ENCODE measurements at regions not wholly inside any gene's neighbourhood (a gene's known extent, or its start where the extent isn't known, plus 50 kb on each side); places are given as distances from the start of the nearest gene placed in this dataset.

- DNase-seq (ENCODE audit: low spot score), result no peak
These were observed 186.3 kb upstream of the GSE1 start for GRCh38 chr16:85426806-85427205.

GRCh38 chr16:85428168-85428898 lies 184.8 kb upstream of the GSE1 start:
- DNase-seq (ENCODE audit: low spot score), result peak; percentile 68

GRCh38 chr16:85428899-85429775 lies 184.0 kb upstream of the GSE1 start:
- no peak for DNase-seq (ENCODE audit: low spot score)

- no peak for DNase-seq (ENCODE audit: low spot score)
These were observed 183.2 kb upstream of the GSE1 start for GRCh38 chr16:85429776-85430522.

DNA sequence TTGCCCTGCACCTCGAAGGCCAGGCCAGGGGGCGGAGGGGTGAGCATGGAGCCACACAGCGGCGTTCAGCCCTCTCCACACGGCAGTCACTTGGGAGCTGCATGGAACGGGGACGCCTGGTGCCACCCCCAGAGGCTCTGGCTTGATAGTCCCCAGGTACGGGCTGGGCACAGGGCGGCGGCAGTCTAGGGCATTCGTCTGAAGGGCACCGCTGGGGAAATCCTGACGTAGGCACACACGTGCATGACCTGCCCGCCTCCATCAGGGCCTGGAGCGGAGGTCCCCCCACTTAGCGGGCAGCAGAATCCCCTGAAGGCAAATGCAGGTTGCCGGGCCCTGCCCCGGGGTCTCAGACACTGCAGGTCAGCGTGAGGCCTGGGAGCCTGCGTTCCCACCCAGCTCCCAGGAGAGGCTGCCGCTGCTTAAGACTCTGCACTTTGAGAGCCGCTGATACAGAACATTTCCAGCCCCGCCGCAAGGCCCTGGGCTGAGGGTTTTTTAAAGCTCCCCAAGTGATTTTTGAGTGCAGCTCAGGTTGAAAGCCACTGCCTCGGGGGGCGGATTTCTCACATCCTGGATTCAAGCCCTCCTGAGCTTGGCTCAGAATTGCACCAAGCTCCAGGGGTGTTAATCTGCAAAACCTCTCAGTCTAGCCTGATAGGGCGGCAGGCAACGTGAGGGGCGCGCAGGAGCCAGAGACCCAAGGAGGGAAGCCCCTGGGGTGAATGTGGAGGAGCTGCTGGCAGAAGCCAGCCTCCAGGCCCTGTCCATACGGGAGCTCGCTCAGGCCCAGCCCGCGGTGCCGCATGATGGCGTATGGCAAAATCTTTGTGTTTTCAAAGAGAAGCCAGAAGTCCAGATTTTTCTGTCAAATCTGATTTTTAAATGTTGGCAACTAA lies 182.3 kb upstream of the GSE1 start:
- DNase-seq (ENCODE audit: low spot score), result no peak

DNA sequence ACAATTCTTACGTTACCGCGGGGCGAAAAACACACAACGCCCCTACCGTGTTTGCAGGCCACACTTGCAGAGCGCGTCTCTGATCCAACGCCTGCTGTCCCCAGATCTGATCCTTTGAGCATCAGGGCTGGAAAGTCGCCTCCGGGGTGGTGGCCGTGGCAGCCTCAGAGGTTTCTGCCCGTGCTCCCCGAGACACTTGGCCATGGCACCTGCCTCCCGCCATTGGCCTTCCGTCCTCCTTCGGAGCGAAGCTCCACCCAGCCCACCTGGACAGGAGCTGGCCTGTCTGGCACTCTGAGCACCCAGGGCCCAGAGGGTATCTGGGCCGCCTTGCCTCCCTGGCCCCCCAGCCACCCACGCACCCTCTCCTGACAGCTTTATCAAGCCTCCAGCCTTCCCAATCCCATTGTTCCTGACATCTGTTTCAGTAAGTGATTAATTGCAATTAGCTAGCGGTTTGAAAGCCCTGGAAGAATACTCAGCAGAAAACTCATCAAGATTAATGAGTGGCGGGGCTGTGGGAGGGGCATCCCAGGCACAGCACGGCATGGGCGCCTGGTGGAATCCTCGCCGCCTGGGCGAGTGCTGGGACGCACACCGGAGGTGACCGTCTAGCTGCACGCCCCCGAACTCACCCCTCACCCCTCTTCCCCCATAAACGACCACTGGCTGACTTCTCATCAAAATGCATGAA lies 181.5 kb upstream of the GSE1 start:
- DNase-seq (ENCODE audit: low spot score), result no peak

- DNase-seq (ENCODE audit: low spot score), result no peak
These were observed 180.5 kb upstream of the GSE1 start for GRCh38 chr16:85432606-85433005.

- DNase-seq (ENCODE audit: low spot score), result no peak
These were observed 179.6 kb upstream of the GSE1 start for GRCh38 chr16:85433477-85433876.

- no peak for DNase-seq (ENCODE audit: low spot score)
These were observed 177.8 kb upstream of the GSE1 start for GRCh38 chr16:85435286-85435685.

GRCh38 chr16:85435700-85436099 lies 177.4 kb upstream of the GSE1 start:
- no peak for DNase-seq (ENCODE audit: low spot score)

DNA sequence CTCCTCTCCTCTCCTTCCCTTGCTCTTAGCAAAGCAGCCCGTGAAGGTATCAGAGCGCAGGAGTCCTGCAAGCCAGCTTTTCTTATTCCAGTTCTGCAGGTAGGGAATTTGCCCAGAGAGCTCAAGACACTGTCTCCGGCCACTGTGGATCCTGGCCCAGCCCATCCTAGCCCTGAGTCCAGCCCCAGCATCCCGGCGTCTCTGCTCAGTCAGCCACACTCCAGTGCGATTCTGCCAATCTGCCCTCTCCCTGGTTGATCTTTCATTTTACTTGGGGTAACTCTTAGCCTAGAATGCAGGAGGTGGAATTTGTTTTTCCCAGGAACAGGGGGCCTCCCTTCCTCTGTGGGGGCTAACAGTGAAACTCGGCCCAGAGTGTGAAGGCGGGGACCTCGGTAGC lies 176.9 kb upstream of the GSE1 start:
- DNase-seq (ENCODE audit: low spot score), result no peak

GRCh38 chr16:85436636-85437165 lies 176.4 kb upstream of the GSE1 start:
- no peak for DNase-seq (ENCODE audit: low spot score)

- DNase-seq (ENCODE audit: low spot score), result no peak
These were observed 175.7 kb upstream of the GSE1 start for GRCh38 chr16:85437166-85438052.

DNA sequence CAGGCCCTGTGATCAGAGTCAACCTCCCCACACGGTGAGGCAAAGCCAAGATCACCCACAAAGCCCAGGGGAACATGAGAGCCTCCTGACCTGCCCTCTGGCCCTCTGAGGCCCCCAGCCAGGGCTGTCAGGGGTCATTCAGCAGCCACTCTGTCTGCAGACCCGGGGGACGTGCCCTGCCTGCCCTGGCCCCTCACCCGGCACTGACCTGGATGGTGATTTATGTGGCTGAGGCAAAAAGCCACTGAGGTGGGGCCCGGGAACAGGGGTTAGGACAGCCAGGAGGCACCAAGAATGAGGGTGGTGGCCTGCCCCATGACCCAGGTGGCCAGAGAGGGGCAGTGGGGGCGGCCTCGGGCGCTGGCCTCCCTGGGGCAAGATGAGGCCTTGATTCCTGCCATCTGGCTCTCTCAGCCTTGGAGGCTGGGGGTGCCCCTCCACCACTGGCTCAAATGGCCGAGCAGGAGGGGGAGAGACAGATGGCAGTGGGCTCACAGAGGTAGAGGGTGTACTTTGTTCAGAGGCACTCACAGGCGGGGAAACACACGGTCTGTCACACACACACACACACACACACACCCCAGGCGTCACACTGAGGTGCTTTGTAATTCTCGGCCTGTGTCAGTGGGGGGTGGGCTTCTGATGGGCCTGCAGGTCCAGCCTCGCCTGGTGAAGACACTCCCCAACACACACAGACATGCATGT lies 174.0 kb upstream of the GSE1 start:
- no peak for DNase-seq (ENCODE audit: low spot score)

GRCh38 chr16:85440744-85441143 lies 172.4 kb upstream of the GSE1 start:
- no peak for DNase-seq (ENCODE audit: low spot score)

GRCh38 chr16:85441189-85441889 lies 171.8 kb upstream of the GSE1 start:
- no peak for DNase-seq (ENCODE audit: low spot score)

DNA sequence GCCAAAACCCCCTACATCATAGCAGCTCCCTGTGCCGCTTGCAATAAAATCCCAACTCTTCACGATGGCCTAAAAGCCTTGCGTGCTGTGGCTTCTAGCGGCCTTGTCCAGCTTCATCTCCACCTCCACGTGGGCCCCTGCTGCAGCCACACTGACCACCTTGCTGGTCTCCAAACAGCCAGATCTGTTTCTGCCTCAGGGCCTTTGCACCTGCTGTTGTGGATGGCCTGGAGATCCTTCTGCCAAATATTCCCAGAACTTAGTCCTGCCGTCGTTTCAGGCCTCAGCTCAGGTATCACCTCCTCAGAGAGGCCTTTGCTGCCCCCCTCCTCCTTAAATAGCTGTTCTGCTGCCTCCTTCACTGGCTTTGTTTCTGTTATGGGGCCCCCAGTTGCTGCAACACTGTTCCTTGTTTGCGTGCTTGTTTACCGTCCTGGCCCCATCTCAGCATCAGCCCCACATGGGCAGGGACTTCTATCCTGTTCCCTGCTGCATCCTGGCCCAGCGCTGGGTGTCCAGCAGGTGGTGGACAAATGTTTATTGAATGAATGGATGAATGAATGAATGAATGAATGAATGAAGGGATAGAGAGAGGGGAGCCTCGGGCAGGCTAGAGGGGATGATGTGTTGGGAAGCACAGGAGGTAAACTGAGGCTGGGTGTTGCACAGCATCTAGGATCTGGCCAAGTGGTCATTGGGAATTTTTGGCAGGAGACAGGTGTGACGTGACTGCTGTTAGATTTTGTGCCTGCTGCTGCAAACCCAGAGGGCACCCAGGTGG lies 171.0 kb upstream of the GSE1 start:
- no peak for DNase-seq (ENCODE audit: low spot score)

- DNase-seq (ENCODE audit: low spot score), result no peak
These were observed 170.0 kb upstream of the GSE1 start for GRCh38 chr16:85443116-85443515.

Data from germinal center (tissue), 1 donor.